ENCODE measurements at regions not wholly inside any gene's neighbourhood (a gene's known extent, or its start where the extent isn't known, plus 50 kb on each side); places are given as distances from the start of the nearest gene placed in this dataset.

GRCh38 chr5:19169426-19169825, 818.6 kb downstream of the CDH18 start:
- no peak for TF ChIP-seq ZFX (IDR thresholded peaks at IDR 0.05; ENCODE audit: borderline replicate concordance)
- no peak for TF ChIP-seq CTCF (IDR thresholded peaks at IDR 0.05)
- H3K27ac ChIP-seq = no peak overlapping the region

DNA sequence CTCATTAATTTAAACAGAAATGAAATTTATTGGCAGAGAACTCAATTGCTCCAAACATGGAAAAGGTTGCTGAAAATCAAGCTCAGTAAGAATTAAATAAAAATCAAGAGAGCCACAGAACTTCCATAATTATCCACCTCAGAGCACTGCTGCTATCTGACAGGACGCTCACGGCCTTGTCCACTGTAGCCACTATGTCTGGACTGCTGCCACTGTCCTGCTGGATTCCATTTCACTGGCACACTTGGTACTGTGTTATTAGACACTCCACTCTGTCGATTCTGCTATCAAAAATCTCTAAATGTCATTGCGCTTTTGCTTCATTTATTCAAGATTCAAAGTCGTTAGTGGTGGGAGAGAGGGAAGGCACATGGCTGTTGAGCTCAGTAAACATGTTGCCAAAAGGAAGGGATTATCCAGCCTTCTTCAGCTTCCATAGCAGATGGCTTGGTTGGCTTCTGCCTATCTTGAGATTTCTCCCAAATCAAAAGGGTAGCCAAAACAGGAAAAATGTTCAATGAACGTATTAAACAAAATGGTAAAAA, 815.0 kb downstream of the CDH18 start:
- TF ChIP-seq CTCF (IDR thresholded peaks at IDR 0.05) (no peak), ZFX (IDR thresholded peaks at IDR 0.05; ENCODE audit: borderline replicate concordance) (no peak)
- no peak overlapping the region for H3K27ac ChIP-seq

DNA sequence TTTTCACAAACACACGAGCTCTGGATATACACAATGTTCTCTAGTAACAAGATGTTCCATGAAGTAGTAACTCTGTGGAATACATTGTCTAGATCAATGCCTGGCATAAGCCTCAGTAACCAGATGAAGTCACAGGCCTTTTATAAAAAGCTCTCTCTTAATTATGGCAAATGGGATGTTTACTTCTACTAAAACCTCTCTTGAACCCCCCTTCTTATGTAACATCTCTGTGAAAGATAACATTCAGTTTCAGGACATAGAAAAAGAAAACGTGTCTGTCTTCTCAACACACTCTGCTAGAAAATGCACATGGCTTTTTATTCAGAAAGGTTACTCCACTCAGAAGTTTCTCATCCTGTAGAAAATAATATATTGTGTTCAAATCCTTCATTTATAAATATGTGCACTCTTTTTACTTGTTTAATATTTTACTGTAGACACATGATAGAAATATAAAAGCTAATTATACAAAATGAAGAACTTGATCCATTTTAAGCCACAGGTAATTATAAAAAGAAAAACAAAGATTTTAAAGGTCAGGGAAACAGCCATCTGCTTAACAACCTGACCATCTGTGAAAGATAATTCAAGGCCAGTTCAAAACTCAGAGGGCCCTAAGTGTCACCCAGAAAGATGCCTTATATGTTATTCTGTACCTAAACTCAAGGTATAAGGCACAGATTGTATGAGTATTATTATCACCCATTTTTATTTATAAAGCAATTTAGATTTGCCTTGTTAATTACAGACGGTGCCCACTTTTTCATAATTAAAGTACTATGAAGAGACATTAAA, 812.0 kb downstream of the CDH18 start:
- no peak for TF ChIP-seq ZFX (IDR thresholded peaks at IDR 0.05; ENCODE audit: borderline replicate concordance)
- no peak for TF ChIP-seq CTCF (IDR thresholded peaks at IDR 0.05)
- H3K27ac ChIP-seq = no peak overlapping the region

DNA sequence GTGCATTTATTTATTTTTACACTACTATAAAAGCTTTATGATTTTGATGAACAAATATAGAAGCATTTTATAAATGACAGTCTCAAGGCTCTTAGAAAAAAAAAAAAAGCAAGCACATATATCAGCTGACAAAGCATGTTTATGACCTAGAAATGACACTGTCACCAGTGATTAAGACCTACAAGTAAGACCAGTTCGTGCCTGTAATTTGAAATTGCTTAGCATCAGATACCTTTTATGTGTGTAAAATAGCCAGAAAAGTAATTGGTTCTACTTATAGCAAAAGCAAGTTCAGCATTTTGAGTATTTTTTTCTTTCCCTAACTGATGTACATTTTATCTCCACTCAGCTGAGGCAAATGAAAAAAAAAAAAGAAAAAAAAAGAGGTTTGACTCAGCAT, 808.4 kb downstream of the CDH18 start:
- TF ChIP-seq ZFX (IDR thresholded peaks at IDR 0.05; ENCODE audit: borderline replicate concordance) (no peak), CTCF (IDR thresholded peaks at IDR 0.05) (no peak)
- H3K27ac ChIP-seq = no peak overlapping the region

- no peak overlapping the region for H3K27ac ChIP-seq
- no peak for TF ChIP-seq ZFX (IDR thresholded peaks at IDR 0.05; ENCODE audit: borderline replicate concordance)
- no peak for TF ChIP-seq CTCF (IDR thresholded peaks at IDR 0.05)
Measured at GRCh38 chr5:19189176-19189575, 798.8 kb downstream of the CDH18 start.

- TF ChIP-seq ZFX (IDR thresholded peaks at IDR 0.05; ENCODE audit: borderline replicate concordance) (no peak), CTCF (IDR thresholded peaks at IDR 0.05) (no peak)
- no peak overlapping the region for H3K27ac ChIP-seq
Measured at GRCh38 chr5:19193631-19194030, 794.4 kb downstream of the CDH18 start.

DNA sequence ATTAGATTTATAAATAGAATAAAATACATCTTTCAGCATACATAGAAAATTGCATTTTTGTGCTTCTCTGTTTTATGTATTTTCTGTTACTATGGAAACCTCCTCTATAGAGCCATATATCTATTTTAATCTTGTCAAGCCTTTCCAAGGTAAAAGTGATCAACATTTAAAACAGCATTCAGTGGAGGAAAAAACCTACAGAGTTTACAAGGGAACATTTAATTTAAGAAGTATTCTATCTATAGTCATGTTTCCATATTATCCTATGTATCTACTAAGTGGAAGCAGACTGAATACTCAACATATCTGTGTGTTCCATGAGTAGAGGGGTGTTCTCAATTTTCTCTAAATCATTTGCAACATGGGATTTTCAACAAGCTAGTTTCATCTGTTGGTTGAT, 791.4 kb downstream of the CDH18 start:
- no peak overlapping the region for H3K27ac ChIP-seq
- no peak for TF ChIP-seq CTCF (IDR thresholded peaks at IDR 0.05)
- no peak for TF ChIP-seq ZFX (IDR thresholded peaks at IDR 0.05; ENCODE audit: borderline replicate concordance)

All from 22Rv1 (cell line).